ENCODE measurements at regions not wholly inside any gene's neighbourhood (a gene's known extent, or its start where the extent isn't known, plus 50 kb on each side); places are given as distances from the start of the nearest gene placed in this dataset.

DNA sequence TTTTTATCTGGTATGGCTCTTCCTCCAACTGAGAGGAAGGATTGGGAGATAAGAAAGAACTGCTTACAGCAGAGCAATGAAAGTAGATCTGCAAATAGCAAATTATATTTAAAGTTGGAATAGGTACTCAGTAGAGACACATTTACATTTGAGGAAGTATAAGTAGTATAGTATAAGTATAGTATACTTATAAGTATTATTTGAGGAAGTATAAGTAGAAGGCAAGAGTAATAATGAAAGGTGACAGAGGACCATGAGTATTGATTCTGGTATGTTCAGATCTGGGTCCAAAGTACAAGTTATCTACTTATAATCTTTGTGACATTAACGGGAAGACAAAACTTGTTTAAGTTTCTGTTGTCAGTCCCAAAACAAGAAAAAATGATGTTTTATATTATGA lies 527.6 kb upstream of the SORCS1 start:
- TF ChIP-seq, protein P1, sequence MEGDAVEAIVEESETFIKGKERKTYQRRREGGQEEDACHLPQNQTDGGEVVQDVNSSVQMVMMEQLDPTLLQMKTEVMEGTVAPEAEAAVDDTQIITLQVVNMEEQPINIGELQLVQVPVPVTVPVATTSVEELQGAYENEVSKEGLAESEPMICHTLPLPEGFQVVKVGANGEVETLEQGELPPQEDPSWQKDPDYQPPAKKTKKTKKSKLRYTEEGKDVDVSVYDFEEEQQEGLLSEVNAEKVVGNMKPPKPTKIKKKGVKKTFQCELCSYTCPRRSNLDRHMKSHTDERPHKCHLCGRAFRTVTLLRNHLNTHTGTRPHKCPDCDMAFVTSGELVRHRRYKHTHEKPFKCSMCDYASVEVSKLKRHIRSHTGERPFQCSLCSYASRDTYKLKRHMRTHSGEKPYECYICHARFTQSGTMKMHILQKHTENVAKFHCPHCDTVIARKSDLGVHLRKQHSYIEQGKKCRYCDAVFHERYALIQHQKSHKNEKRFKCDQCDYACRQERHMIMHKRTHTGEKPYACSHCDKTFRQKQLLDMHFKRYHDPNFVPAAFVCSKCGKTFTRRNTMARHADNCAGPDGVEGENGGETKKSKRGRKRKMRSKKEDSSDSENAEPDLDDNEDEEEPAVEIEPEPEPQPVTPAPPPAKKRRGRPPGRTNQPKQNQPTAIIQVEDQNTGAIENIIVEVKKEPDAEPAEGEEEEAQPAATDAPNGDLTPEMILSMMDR (IDR thresholded peaks at IDR 0.05 in 2 of 3, conservative IDR thresholded peaks at IDR 0.05 in 1 of 3; ENCODE audit: borderline replicate concordance in 1 of 3, insufficient read depth in 1 of 3, low read depth in 2 of 3, low read length in 2 of 3), result no peak
- no peak for TF ChIP-seq EZH2 (IDR thresholded peaks at IDR 0.05)
- TF ChIP-seq POLR2A (IDR thresholded peaks at IDR 0.05; ENCODE audit: borderline replicate concordance, extremely low read depth, insufficient read depth, insufficient read length), result no peak
- no peak for TF ChIP-seq SIN3A (IDR thresholded peaks at IDR 0.05; ENCODE audit: low read depth)

Data from HCT116 (cell line).